HG03196 (cell line): ENCODE measurements at regions not wholly inside any gene's neighbourhood (a gene's known extent, or its start where the extent isn't known, plus 50 kb on each side); places are given as distances from the start of the nearest gene placed in this dataset.
"Not testable (repeated sequence)": the region's sequence is repeated elsewhere in the genome, so short reads cannot be mapped to it uniquely, and the experiment has no call there.

Experiments
- ATAC-seq: cut with Tn5 transposase; IDR thresholded peaks from one replicate; pipeline ENCODE4 v1.9.1; 2021; ENCODE audit not compliant: unreplicated experiment

DNA sequence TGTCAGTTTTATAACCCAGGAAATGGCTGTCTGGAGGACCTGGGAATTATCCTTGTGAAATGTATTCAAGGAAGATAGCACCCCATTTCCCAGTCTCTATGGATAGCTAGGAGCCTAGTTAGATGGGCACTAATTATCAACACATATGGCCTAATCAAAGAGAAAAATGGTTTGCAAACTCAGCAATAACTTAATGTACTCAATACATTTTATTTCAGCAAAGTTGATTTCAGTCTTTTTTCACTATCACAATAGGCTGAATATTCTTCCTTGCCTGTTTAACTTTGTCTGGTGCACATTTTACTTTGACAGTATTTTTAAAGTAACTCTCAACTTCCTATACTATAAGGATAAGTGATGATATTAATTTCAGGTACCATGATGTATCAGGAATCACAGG, 756.3 kb downstream of the CCDC85A start:
- no peak for ATAC-seq

DNA sequence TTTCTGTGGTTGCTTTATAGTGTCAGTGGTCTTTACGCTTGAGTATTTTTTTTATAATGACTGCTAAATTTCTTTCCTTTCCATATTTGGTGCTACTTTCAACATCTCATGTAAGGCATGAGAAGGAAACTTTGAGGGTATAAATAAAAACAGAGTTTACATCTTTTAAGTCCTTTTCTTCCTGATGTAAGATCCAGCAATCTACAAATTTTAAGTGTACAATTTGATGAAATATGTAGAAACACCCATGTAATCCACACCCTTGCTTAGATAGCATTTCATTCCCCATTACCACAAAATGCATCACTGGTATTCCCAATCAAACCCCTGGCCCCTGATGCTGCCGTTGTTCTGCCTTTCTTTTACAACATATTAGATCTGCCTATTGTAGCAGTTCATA, 769.1 kb downstream of the CCDC85A start:
- ATAC-seq = no peak

DNA sequence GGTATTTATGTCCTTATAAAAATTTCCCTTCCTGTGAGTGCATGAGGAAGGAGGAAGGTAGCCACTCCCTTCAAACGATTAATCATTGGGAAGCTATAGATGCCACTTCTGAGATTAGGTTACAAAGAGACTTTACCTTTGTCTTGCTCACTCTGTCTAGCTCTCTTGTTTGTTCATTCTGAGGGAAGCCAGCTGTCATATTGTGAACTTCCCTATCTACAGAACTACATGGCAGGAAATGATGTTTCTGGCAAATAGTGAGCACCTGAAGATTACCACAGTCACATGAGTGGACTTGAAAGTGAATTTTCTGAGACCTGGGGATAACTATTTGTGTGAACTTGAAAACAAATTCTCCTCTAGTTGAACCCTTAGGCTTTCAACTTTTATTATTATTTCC, 776.8 kb downstream of the CCDC85A start:
- ATAC-seq = no peak

DNA sequence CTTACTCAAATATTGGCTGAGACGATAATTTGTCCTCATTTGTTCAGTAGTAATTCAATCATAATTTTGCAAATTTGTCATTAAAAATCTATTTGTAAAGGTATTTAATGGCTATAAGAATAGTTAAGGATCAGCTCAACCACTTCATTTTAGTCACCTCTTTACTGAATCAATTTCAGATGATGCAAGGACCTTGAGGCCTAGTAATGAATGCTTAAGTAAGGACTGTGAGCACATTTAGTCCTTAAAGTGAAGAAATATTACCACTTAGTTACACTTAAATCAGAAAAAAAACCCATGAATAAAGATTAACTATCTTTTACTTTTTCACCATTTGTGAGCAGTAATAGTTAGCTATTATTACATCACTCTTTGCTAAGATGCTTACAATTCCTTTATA, 778.9 kb downstream of the CCDC85A start:
- ATAC-seq = no peak

DNA sequence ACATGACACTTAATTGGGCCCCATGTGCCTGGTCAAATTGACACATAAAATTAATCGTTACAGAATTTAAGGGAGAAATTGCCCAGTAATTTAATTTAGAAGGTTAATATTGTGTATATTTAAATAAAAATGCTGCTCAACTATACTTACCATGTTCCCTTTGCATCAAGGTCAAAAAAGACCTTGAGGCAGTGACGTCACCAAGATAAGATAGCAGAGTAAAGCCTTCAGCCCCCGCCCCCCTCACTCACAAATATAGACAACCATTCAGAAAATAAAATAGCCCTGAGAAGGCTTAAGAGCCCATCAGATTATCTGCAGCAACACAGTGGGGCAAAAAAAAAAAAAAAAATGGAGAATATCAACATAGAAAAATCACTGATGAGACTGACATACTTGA, 785.7 kb downstream of the CCDC85A start:
- no peak for ATAC-seq

DNA sequence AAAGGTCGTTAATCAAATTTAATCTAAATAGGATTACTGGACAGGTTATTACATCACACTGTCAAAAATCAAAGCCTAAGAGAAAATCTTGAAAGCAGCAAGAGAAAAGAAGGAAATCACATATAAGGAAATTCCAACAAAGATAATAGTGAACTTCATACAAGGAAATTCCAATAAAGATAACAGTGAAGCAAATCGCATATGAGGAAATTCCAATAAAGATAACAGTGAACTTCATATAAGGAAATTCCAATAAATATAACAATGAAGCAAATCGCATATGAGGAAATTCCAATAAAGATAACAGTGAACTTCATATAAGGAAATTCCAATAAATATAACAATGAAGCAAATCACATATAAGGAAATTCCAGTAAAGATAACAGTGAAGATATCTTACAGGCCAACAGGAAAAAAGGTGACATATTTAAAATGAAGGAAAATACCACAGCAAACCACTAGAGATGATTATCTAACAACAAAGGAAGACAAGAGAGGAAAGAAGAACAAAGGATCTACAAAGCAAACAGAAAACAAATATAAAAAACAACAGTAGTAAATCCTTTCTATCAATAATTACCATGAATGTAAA, 787.7 kb downstream of the CCDC85A start:
- ATAC-seq = no peak

DNA sequence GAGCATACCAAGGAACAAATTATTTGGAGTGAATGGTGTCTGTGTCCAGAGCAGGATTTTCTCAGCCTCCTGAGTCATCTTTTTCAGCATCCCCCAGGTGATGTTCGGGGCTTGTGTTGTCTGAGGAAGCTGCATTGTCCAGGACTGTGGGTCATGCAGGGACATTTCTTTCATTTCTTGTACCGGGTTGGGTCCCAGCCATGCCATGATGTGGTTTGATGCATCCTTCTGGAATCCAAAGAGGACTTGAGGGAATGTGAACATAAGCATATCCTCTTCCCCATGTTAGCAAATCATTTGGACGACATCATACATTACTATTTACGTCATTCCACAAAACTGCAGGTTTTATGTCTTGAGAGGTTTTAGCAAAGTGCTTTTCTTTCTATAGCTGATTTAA, 797.8 kb downstream of the CCDC85A start:
- ATAC-seq = no peak

DNA sequence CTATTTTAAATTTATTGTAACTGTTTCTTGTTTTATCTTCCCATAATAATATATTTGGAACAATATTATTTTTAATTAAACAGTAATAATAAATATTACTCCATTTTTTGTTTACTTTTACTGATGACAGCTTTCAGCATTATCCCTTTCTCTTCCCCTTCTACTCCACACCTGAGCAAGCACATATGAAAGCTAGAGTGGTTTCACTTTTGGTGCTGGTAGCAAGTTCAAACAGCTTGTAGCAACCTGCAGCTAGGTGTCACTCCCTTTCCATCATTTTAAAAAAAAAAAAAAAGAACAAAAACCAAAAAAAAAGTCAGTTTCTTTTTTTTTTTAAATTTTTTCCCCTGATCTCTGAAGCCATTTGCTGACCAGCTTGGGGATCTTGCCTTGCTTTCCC, 801.8 kb downstream of the CCDC85A start:
- no peak for ATAC-seq

DNA sequence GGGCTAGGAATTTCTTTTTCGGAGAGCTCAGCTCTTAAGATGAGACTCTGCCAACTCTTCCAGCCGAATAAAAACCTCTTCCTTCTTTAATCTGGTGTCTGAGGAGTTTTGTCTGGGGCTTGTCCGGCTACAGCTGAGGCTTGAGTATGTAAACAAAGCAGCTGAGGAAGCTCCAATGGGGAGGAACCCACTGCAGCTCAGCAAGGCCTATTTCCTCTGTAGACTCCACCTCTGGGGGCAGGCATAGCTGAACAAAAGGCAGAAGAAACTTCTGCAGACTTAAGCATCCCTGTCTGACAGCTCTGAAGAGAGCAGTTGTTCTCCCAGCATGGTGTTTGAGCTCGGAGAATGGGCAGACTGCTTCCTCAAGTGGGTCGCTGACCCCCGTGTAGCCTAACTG, 838.7 kb downstream of the CCDC85A start:
- ATAC-seq = no peak

DNA sequence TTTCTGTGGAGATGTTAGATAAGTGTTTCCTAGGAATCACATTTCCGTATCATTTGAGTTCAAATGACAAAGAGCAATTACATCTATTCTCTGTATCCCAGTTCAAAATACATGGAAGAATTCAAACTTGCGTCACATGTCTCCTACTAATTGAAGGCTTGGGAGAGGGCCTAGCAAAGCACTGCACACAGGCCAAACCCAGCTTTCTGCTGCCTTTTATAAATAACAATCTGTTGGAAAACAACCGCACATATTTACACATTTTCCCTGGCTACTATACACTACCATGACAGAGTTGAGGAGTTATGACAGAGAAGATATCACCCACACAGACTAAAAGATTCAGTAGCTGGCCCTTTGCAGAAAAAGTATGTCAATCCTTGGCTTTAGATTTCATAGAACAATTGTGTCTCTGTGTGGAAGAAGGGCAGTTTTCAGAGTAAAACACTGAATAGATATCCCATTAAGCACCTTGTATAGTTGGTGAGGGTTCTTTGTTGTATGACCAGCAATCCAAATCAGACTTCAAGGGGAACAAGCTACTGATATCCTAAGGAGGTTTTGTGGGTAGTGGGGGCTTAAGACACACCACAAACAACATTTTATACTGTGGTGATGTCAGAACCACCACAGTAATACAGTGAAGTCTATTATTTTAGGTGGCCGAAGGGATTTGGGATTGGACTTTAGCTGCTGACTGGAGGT, 861.3 kb downstream of the CCDC85A start:
- no peak for ATAC-seq

DNA sequence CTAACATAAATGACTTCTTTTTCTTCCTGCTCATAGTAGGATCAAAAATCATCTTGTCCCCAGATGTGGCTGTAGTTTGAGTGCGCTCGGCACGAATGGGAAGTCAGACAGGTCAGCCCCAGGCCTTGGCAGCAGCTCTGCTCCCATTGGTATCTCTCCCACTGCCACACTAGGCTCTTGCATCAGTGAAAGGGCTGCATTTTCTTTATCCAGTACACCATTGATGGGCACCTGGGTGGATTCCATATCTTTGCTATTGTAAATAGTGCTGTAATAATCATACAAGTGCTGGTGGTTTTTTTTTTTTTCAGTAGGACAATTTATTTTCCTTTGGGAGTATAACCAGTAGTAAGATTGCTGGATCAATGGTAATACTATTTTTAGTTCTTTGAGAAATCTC, 865.5 kb downstream of the CCDC85A start:
- no peak for ATAC-seq

DNA sequence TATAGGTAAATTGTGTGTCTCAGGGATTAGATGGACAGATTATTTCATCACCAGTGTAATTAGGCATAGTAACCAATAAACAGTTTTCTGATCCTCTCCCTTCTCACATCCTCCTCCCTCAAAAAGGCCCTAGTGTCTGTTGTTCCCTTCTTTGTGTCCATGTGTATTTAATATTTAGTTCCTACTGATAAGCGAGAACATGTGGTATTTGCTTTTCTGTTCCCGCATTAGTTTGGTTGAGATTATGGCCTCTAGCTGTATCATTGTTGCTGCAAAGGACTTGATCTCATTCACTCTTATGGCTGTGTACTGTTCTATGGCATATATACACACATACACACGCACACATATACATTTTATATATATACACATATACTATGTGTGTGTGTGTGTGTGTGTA, 866.2 kb downstream of the CCDC85A start:
- ATAC-seq = no peak

DNA sequence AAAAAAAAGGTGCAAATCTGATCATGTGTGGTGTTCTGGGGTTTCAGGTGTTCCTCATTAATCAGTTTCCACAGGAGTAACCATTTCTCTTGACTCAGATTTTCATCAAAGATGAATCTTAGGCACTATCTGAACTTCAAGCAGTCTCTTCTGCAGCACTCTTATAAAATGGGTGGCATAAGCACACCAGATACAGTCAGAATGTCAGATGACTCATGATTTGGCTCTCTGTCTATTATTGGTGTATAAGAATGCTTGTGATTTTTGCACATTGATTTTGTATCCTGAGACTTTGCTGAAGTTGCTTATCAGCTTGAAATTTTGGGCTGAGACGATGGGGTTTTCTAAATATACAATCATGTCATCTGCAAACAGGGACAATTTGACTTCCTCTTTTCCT, 882.5 kb downstream of the CCDC85A start:
- not testable (repeated sequence) for ATAC-seq

DNA sequence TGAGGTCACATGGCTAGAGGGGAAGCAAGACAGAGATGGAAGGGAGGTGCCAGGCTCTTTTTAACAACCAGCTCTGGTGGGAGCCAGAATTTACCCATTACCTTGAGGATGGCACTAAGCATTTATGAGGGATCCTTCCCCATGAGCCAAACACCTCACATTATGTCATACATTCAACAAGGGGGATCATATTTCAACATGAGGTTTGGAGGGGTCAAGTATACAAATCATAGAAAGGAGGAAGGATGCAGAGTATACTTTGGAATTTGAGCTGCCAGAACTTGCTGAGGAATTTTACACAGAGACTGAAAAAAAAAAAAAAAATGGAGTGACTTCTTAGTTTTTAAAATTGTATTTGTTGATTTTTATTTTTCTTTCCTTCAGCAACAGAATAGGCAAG, 891.4 kb downstream of the CCDC85A start:
- ATAC-seq = no peak

DNA sequence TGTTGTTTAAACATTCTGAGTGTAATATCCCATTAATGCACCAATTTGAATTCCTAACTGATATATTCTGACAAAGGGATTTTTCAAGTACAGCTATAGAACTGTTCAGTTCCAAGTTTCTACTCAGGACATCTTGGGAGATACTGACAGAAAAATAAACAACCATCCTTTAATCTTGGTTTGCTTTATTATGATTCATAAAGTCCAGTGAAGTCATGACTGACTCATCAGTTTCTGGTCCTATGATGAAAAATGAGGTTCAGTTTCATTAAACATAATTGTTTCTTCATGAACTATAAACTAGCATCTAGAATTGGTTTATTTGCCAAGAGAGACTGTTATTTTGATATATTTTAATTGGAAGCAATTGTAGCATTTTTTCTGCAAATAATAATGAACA, 896.2 kb downstream of the CCDC85A start:
- no peak for ATAC-seq

DNA sequence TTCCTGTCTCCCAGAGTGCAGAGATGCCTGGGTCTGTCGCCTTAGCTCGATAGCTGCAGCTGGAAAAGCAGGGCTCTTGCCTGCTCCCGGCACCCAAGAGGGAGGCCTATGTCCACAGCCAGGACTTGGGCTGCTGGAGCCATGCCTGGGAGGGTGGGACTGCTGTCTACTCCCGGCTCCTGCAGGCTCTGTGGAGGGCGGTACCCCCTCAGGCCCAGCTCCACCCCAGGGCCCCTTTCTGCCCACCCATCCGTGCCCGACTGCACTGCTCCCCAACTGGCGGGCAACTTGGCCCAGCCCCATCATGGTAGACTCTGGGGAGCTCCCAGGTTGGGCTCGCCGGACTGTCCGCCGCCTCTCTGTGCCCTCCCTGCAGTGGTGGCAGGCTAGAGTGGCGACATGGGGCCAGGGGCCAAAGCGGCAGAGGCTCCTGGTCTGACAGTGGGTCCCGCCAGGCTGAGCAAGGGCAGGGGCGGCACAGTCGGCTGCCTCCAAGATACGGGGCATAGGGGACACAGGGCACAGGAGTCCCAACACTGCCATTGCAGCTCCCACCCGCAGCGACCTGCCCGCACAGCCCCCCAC, 901.0 kb downstream of the CCDC85A start:
- no peak for ATAC-seq

DNA sequence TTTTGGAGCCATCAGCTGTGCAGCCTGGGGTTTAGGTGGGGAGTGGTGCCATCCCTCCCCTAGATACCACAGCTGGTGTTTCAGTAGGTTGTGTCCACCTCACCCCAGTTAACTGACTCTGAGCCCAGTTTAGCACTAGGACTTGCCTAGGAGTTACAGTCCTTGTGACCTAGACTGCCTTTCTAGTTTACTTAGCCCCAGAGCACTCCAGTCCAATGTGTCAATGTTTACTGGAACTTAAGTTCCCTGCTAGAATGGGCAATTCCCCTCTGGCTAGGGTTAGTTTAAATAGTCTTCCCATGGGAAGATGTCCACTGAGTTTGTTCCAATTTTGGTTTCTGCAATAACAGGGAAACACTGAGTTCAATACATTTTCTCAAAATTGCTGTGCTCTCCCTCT, 909.2 kb downstream of the CCDC85A start:
- ATAC-seq = no peak

DNA sequence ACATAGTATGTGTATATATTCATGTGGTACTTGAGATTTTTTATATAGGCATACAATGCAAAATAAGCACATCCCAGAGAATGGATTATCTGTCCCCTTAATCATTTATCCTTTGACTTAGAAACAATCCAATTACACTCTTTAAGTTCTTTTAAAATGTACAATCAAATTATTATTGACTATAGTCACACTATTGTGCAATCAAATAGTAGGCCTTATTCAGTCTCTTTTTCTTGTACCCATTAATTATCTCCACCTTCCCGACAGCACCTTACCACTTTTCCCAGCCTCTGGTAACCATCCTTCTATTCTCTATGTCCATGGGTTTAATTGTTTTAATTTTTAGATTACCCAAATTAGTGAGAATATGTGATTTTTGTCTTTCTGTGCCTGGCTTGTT, 914.1 kb downstream of the CCDC85A start:
- no peak for ATAC-seq

DNA sequence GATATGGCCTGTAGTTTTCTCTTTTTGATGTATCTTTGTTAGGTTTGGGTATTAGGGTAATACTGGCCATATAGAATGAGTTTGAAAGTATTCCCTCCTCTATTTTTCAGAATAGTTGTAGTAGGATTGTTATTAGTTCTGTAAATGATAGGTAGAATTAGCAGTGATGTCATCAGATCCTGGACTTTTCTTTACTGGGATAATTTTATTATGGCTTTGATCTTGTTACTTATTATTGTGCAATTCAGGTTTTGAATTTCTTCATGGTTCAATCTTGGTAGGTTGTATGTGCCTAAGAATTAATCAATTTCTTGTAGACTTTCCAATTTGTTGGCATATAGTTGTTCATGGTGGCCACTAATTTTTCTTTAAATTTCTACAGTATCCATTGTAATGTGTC, 916.6 kb downstream of the CCDC85A start:
- no peak for ATAC-seq

DNA sequence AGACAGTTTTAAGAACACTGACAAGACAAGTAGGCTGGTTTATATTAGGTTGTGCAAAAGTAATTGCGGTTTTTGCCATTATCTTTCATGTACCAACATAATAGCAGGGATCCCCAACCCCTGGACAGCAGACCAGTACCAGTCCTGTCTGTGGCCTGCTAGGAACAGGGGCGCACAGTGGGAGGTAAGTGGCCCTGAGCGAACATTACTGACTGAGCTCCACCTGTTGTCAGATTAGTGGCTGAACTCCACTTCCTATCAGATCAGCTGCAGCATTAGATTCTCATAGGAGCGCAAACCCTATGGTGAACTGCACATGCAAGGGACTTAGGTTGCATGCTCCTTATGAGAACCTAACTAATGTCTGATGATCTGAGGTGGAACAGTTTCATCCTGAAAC, 921.9 kb downstream of the CCDC85A start:
- no peak for ATAC-seq

DNA sequence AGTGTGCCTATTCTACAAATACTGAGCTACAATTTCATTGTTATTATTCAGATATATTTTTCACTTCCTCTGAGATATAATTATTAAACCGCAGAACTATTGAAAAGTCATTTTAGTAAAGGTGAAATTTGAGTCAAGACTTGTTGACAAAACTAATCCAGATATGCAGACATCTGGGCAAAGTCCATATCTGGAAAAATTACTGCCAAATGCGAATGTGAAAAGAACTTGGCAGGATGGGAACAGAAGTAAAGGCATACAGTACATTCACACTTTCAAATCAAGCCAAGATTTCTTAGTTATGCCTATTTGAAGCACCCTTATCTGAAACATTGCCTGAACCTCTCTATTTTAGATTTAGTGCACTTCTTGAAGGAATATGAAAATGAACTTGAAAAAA, 923.6 kb downstream of the CCDC85A start:
- no peak for ATAC-seq

DNA sequence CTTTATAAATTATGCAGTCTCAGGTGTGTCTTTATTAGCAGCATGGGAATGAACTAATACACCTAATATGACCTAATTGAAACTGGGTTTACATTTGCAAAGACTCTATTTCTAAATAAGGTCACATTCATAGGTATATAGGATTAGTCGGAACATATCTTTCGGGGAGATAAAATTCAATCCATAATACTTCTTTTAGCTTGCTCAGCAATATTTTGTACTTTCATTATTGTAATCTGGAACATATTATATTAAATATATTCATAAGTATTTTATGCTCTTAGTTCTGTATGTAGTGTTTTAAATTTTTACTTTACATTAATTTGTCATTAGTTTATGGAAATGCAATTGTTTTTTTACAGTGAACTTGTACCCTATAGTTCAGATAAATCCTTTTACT, 927.7 kb downstream of the CCDC85A start:
- ATAC-seq = no peak

DNA sequence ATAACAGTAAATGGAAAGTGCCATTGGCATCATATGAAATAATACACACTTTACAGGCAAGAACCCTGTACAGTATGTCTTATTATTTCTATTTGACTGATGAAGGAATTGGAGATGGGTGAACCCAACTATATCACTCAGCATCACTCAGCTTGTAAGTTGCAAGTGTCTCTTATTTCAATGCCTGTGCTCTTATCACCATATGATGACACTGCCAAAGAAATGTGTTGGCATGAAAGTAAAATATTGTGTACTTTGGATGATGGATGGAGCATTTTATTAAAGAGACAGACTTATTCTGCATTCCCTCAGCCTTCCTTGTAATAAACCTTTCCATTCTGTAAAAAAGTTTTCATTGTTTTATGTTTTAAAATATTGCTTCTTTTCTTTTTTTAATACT, 927.5 kb upstream of the VRK2 start:
- ATAC-seq = no peak
